NCI-H748 (cell line): ENCODE measurements at regions not wholly inside any gene's neighbourhood (a gene's known extent, or its start where the extent isn't known, plus 50 kb on each side); places are given as distances from the start of the nearest gene placed in this dataset.

Experiments used
- DNase-seq: peaks from one replicate; lab custom pipeline; 2025; ENCODE audit not compliant: unreplicated experiment; lab: John Stamatoyannopoulos, UW

- no peak for DNase-seq
Observed at GRCh38 chr3:120544361-120544760, 51.8 kb upstream of the NDUFB4 start.

- DNase-seq = no peak
Observed at GRCh38 chr3:120536642-120537041, 59.5 kb upstream of the NDUFB4 start.

- DNase-seq = no peak
Observed at GRCh38 chr3:120532969-120533368, 63.2 kb upstream of the NDUFB4 start.

DNA sequence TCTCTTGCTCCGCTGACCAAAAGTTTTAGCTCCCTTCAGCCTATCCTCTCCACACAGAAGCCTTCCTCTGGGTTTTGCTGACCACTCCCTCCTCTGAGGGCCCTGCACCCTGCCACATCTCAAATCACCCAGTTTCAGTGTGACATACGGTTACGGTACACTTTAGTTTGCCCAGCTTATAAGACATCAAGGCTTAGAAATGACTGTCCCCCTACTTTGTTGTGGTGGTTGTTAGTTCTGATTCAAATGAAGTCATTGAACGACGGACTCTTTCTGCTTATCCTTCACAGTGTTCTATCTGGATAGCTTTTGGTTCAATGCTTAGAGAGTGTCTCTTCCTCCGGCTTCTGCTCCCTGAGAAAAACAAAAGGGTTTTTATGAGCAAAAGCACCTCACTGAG is 68.0 kb upstream of the NDUFB4 start:
- DNase-seq = no peak

DNA sequence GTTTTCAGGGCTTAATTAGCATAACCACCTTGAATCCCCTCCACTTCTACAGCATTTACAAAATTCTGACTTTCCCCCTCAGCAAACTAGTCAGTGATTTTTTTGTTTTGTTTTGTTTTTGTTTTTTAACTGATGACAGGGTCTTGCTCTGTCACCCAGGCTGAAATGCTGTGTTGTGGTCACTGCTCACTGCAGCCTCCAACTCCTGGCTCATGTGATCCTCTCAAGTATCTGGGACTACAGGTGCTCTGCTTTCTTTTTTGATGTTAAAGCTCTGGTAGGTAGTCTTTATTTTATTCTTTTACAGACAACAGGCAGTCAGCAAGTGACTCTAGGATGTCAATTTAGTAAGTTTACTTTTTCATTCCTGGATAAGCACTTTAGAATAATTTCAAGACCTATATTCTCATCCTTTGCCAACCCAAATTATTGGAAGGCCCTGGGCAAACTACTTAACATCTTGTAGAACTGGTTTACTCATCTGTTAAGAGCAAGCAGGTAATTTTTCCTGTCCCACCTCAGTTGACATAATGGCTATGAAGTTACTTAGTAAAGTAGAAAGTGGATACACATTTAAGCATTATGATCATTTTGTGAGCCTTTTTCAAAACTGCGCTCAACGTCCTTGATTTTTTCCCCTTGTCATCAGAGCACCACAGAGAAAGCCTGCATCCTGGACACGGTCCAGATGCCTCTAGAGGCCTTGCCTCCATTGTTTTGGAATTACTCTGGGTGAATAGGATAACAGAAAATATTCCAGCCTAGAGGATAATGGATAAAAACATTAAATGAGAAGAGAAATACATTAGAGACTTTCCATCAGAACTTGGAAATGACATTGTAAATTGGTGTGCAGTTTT is 69.9 kb upstream of the NDUFB4 start:
- DNase-seq = no peak

GRCh38 chr3:120524171-120524923 is 71.8 kb upstream of the NDUFB4 start:
- no peak for DNase-seq

DNA sequence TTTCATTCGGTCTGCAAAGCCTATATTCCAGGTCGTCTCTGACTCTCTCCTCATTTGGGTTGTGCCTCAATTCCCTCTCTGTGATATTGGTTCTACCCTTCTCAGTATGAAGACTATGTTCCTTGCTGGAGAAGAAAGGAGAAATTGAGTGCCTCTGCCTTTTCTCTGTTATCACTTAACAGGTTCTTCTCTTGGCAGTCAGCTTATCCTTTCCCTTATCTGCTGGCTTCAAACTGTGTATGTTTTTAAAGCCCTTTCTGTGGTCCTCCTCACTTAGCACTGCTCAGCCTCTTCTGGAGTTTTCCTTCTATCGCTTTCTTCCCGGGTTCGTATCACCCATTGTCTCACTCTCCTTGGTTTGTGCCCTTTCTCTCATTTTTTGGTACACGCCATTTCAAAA is 65.3 kb upstream of the FSTL1 start:
- no peak for DNase-seq

GRCh38 chr3:120512655-120513054 is 61.9 kb upstream of the FSTL1 start:
- DNase-seq = no peak

GRCh38 chr3:120506828-120507774 is 56.3 kb upstream of the FSTL1 start:
- peak; percentile 26 for DNase-seq

GRCh38 chr3:120506076-120506827 is 55.5 kb upstream of the FSTL1 start:
- no peak for DNase-seq

DNA sequence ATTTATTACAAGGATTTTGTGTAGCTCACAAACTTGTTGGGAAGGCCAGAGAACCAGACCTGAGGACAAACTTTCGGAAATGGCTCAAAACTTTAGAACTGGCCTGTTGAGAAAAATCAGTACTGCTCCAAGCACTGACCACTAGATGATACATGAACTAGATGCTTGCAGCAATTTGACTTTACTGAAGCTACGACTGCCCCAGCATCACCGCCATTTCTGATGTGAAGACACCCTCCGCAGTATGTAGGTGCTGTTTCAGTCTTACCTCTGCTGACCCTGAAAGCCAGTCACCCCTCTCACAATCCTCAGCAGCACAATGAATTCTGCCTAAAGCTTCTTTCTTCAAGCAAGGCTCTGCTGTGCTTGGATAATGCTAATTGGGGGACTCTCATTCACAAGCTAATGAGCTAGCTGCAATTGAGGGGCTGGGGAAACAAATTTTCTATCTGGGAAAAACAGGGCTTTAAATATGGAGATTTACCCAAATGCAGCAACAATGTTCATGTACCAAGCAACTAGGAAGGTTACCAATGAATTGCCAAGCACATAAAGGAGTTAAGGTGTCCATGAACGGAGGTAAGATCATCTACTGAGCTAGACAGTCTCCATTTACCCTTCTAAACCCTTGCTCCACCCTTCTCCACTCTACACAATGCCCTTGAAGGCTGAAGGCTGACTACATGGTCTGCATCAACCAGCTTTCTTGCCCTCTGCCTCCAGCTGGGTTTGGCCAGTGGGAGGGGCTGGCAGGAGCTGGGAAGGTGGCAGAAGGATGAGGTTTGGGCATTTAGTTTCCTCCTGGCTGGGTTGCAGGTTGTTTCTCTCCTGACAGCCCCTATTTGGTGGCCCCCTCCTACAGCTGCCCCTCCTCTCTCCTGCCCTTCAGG is 53.2 kb upstream of the FSTL1 start:
- DNase-seq = no peak

DNA sequence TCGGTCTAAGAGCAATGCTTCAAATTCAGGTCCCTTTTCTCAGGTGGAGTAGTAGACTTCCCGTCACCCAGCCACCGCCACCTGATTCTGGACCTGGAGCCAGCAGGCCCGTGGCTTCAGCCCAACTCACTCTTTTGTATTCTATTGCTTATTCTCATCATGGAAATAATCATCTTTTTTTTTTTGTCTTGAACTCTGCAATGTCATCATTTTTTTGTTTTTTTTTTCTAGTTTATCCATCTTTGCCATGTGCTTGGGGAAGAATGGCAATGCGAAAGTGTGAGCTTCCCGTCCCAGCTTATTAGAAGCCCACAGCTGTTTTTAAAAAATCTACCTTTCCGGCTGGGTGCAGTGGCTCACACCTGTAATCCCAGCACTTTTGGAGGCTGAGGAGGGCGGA is 51.3 kb upstream of the FSTL1 start:
- DNase-seq = no peak
